Glutamatergic neuron (in vitro differentiated cells): ENCODE measurements at regions not wholly inside any gene's neighbourhood (a gene's known extent, or its start where the extent isn't known, plus 50 kb on each side); places are given as distances from the start of the nearest gene placed in this dataset.

Experiments
- DNase-seq: peaks from one replicate; pipeline ENCODE4 v3.0.0; 2022
- H3K27ac Mint-ChIP-seq: one replicate; pipeline ENCODE4 v1.8.0; 2020; ENCODE audit warnings: mild to moderate bottlenecking, mixed read lengths, inconsistent platforms; ENCODE audit not compliant: unreplicated experiment
- H3K27me3 Mint-ChIP-seq: one replicate; pipeline ENCODE4 v1.8.0; 2020; ENCODE audit warnings: mild to moderate bottlenecking, moderate library complexity, mixed read lengths, inconsistent platforms; ENCODE audit not compliant: unreplicated experiment
- H3K36me3 Mint-ChIP-seq: one replicate; pipeline ENCODE4 v1.8.0; 2020; ENCODE audit warnings: mild to moderate bottlenecking, mixed read lengths, inconsistent platforms; ENCODE audit not compliant: unreplicated experiment
- H3K4me1 Mint-ChIP-seq: one replicate; pipeline ENCODE4 v1.8.0; 2020; ENCODE audit warnings: mild to moderate bottlenecking, low read depth, mixed read lengths, inconsistent platforms; ENCODE audit not compliant: unreplicated experiment
- H3K4me3 Mint-ChIP-seq: one replicate; pipeline ENCODE4 v1.8.0; 2020; ENCODE audit warnings: mild to moderate bottlenecking, mixed read lengths, inconsistent platforms; ENCODE audit not compliant: unreplicated experiment
- H3K9me3 Mint-ChIP-seq: one replicate; pipeline ENCODE4 v1.8.0; 2020; ENCODE audit warnings: mild to moderate bottlenecking, moderate library complexity, mixed read lengths, inconsistent platforms; ENCODE audit not compliant: unreplicated experiment
- TF ChIP-seq, protein P1 (sequence below): fragments of 200-600 bp; sonication (generic); IDR thresholded peaks from one replicate; pipeline ENCODE4 v1.5.0; 2021; ENCODE audit not compliant: partially characterized antibody, unreplicated experiment

DNA sequence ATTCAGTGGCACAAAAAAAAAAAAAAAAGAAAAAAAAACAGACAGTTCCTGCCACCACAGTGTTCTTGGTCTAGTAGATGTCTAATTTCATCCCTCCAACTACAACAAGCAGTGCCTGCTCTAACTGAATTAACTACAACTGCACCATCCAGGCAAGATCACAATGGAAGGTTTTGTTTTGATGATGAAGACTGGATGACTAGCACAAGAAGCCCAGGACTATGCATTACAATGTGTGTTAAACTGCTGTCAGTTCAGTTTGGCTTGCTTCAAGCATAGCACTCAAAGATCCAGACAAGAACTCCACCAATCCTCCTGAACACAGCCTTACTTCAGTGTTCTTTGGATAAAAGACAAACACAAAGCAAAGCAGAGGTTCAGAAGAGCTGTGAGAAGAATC, 279.9 kb downstream of the GRIN2B start:
- Mint-ChIP-seq H3K27ac (no peak overlapping the region), H3K4me3 (no peak overlapping the region), H3K4me1 (peaks cover 13% of the 10 kb centered on the region), H3K27me3 (peaks cover 2% of the 10 kb centered on the region), H3K36me3 (no peaks in the 10 kb centered on the region), H3K9me3 (no peaks in the 10 kb centered on the region)
- TF ChIP-seq, protein P1, sequence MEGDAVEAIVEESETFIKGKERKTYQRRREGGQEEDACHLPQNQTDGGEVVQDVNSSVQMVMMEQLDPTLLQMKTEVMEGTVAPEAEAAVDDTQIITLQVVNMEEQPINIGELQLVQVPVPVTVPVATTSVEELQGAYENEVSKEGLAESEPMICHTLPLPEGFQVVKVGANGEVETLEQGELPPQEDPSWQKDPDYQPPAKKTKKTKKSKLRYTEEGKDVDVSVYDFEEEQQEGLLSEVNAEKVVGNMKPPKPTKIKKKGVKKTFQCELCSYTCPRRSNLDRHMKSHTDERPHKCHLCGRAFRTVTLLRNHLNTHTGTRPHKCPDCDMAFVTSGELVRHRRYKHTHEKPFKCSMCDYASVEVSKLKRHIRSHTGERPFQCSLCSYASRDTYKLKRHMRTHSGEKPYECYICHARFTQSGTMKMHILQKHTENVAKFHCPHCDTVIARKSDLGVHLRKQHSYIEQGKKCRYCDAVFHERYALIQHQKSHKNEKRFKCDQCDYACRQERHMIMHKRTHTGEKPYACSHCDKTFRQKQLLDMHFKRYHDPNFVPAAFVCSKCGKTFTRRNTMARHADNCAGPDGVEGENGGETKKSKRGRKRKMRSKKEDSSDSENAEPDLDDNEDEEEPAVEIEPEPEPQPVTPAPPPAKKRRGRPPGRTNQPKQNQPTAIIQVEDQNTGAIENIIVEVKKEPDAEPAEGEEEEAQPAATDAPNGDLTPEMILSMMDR: no peak
- DNase-seq: no peak

DNA sequence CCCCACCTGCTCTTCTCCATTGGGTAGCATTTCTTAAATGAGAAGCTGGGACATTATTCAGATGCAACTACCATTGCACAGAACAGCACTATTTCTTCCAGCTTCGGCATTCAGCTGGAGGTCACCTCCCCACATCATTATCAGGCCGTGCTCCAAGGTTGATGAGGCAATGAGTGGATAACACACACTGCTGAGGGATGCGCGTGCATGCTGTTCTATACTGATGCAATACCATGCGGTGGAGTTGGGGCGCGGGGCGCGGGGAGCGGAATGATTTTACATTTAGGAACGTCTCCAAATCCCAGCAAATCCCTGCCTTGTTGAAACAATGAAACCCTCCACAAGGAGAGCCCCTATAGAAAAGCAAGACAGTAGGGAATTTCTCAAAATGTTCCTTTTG, 283.4 kb downstream of the GRIN2B start:
- no peaks in the 10 kb centered on the region for H3K36me3 Mint-ChIP-seq
- no peaks in the 10 kb centered on the region for H3K27me3 Mint-ChIP-seq
- peaks cover 8% of the 10 kb centered on the region for H3K4me1 Mint-ChIP-seq
- TF ChIP-seq, protein P1: no peak
- H3K4me3 Mint-ChIP-seq: no peak overlapping the region
- no peaks in the 10 kb centered on the region for H3K9me3 Mint-ChIP-seq
- H3K27ac Mint-ChIP-seq: no peak overlapping the region
- no peak for DNase-seq

DNA sequence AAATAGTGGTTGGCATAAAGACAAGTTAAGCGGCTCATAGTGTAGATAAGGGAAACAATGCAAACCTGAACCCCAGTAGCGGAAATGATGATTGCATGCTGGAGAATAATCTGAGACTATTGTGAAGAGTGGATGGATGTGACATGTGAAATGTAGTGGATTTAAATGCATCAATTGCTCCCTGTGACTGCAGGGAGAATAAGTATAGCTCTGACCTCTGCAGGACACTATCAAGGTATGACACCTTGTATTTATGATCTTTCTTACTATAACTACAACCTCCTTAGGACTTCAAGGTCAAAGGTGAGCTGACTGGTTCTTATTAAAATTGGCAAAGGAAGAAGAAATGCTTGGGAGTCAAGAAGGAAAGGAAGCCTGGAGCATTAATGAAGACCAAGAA, 285.6 kb downstream of the GRIN2B start:
- Mint-ChIP-seq H3K27me3 (no peaks in the 10 kb centered on the region), H3K27ac (no peak overlapping the region), H3K4me1 (no peaks in the 10 kb centered on the region), H3K9me3 (no peaks in the 10 kb centered on the region), H3K4me3 (no peak overlapping the region), H3K36me3 (no peaks in the 10 kb centered on the region)
- no peak for DNase-seq
- TF ChIP-seq, protein P1: no peak

DNA sequence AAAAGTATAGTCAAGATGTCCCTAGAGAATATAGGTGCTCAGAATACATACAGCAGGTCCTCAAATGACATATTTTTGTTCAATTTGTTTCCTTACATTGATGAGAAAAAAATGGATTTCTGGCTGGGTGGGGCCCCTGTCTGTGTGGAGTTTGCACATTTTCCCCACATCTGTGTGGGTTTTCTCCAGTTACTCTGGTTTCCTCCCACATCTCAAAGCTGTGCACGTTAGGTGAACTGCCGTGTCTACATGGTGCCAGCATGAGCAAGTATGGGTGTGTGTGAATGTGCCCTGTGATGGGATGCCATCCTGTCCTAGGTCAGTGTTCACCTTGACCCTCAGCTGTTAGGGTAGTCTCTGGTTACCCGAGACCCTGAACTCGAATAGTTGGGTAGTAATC, 289.1 kb downstream of the GRIN2B start:
- H3K27ac Mint-ChIP-seq: no peak overlapping the region
- H3K4me3 Mint-ChIP-seq: no peak overlapping the region
- TF ChIP-seq, protein P1: no peak
- H3K27me3 Mint-ChIP-seq: no peaks in the 10 kb centered on the region
- H3K4me1 Mint-ChIP-seq: no peaks in the 10 kb centered on the region
- H3K36me3 Mint-ChIP-seq: no peaks in the 10 kb centered on the region
- H3K9me3 Mint-ChIP-seq: no peaks in the 10 kb centered on the region
- no peak for DNase-seq

DNA sequence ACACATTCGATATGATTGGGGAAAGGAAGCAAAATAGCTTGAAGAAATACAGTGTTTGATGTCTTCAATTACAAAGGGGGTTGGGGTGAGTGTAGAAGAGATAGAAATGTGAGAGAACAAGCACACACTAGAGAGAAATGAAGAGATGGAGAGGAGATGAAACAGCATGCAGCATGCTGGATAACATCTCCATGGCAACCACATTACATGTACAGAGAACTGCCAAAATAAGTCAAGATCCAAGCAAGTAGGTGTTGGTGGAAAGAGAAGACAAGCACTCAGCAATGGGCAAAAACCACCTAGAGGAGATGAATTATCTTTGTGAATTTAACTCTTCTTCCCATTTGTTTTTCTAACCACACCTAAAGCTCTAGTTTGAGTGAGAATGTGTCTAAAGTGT, 289.8 kb downstream of the GRIN2B start:
- no peaks in the 10 kb centered on the region for H3K36me3 Mint-ChIP-seq
- no peak for DNase-seq
- H3K27ac Mint-ChIP-seq: no peak overlapping the region
- H3K4me3 Mint-ChIP-seq: no peak overlapping the region
- H3K27me3 Mint-ChIP-seq: no peaks in the 10 kb centered on the region
- no peaks in the 10 kb centered on the region for H3K4me1 Mint-ChIP-seq
- TF ChIP-seq, protein P1: no peak
- no peaks in the 10 kb centered on the region for H3K9me3 Mint-ChIP-seq
